ENCODE measurements at regions not wholly inside any gene's neighbourhood (a gene's known extent, or its start where the extent isn't known, plus 50 kb on each side); places are given as distances from the start of the nearest gene placed in this dataset.

- Histone ChIP-seq H3K79me2 (ENCODE audit: control insufficient read depth, insufficient read depth, low read length) (no peaks in the 10 kb centered on the region), H2BK120ac (ENCODE audit: low read depth, low read length) (no peak overlapping the region), H3K27me3 (ENCODE audit: insufficient read depth, low read length, poor library complexity) (no peaks in the 10 kb centered on the region), H3K4me3 (ENCODE audit: low read length) (no peak overlapping the region), H4K8ac (ENCODE audit: low read depth, low read length) (no peak overlapping the region), H3K79me1 (ENCODE audit: low read length) (no peaks in the 10 kb centered on the region), H2BK15ac (replicated peaks; ENCODE audit: low read depth) (no peak overlapping the region), H3K56ac (ENCODE audit: low read length) (no peak overlapping the region), H3K4ac (ENCODE audit: low read depth, low read length) (no peak overlapping the region), H3K4me1 (ENCODE audit: control insufficient read depth, low read depth, low read length) (no peaks in the 10 kb centered on the region), H3K27ac (ENCODE audit: low read depth, low read length) (no peak overlapping the region), H3K9ac (ENCODE audit: low read length) (no peak overlapping the region), H3K18ac (ENCODE audit: low read length) (no peak overlapping the region), H2AK5ac (ENCODE audit: low read length) (no peak overlapping the region), H4K5ac (ENCODE audit: low read length) (no peak overlapping the region), H3K36me3 (ENCODE audit: control insufficient read depth, insufficient read depth, low read length) (no peaks in the 10 kb centered on the region), H3K4me2 (ENCODE audit: low read length) (no peak overlapping the region), H2BK5ac (ENCODE audit: low read length) (no peak overlapping the region), H3K23ac (ENCODE audit: low read length) (no peak overlapping the region)
- WGBS (ENCODE audit: extremely low coverage, insufficient coverage, low lambda C conversion rate) = no CpG with 5 or more reads among the region's 12 CpGs
- no peak for DNase-seq
Observed at GRCh38 chr5:118565335-118565971, 422.9 kb downstream of the DTWD2 start.

DNA sequence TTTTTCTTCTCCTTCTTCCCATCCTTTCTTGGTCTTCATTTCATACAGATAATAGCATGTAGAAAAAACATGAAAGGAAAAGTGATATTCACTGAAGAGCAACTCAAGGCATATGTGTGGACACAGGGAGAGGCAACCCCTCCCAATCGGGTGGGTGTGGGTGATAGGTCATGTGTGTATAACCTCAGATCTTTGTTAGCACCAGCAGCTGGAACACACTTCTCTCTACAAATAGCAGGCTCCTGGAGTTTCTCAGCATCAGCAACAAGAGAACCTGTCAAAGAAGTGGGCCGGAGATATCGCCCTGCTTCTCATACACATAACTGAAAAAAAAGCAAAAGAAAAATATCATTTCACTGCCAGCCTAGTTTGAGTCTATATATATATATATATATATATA lies 426.4 kb downstream of the DTWD2 start:
- no peaks in the 10 kb centered on the region for H3K79me2 ChIP-seq (ENCODE audit: control insufficient read depth, insufficient read depth, low read length)
- no peak overlapping the region for H3K23ac ChIP-seq (ENCODE audit: low read length)
- H2BK15ac ChIP-seq (replicated peaks; ENCODE audit: low read depth) = no peak overlapping the region
- H4K5ac ChIP-seq (ENCODE audit: low read length) = no peak overlapping the region
- no peak overlapping the region for H2BK5ac ChIP-seq (ENCODE audit: low read length)
- H3K56ac ChIP-seq (ENCODE audit: low read length) = no peak overlapping the region
- no CpG with 5 or more reads among the region's 3 CpGs for WGBS (ENCODE audit: extremely low coverage, insufficient coverage, low lambda C conversion rate)
- H2AK5ac ChIP-seq (ENCODE audit: low read length) = no peak overlapping the region
- H3K18ac ChIP-seq (ENCODE audit: low read length) = no peak overlapping the region
- no peaks in the 10 kb centered on the region for H3K36me3 ChIP-seq (ENCODE audit: control insufficient read depth, insufficient read depth, low read length)
- no peaks in the 10 kb centered on the region for H3K4me1 ChIP-seq (ENCODE audit: control insufficient read depth, low read depth, low read length)
- H2BK120ac ChIP-seq (ENCODE audit: low read depth, low read length) = no peak overlapping the region
- H3K9ac ChIP-seq (ENCODE audit: low read length) = no peak overlapping the region
- H3K27ac ChIP-seq (ENCODE audit: low read depth, low read length) = no peak overlapping the region
- H3K4ac ChIP-seq (ENCODE audit: low read depth, low read length) = no peak overlapping the region
- H3K4me3 ChIP-seq (ENCODE audit: low read length) = no peak overlapping the region
- H3K27me3 ChIP-seq (ENCODE audit: insufficient read depth, low read length, poor library complexity) = no peaks in the 10 kb centered on the region
- DNase-seq = no peak
- no peak overlapping the region for H4K8ac ChIP-seq (ENCODE audit: low read depth, low read length)
- no peak overlapping the region for H3K4me2 ChIP-seq (ENCODE audit: low read length)
- no peaks in the 10 kb centered on the region for H3K79me1 ChIP-seq (ENCODE audit: low read length)

DNA sequence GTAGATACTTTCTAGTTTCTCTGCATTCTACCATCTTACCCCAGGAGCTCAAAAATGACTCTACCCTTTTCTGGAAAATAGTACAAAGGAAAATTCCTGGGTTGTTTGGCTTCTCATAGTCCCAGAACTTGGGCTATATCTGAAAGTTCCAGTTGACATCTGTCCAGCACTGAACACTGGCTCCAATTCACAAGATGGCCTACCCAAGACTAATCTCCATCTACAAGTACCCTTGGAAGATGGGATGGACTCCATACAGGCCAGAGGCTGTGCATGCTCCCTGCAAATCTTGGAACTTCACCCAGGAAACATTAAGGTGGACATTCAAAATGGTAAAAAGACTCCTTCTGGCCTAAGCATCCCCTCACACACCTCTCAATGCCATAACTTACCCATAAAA lies 427.1 kb downstream of the DTWD2 start:
- Histone ChIP-seq H3K9ac (ENCODE audit: low read length) (no peak overlapping the region), H3K36me3 (ENCODE audit: control insufficient read depth, insufficient read depth, low read length) (no peaks in the 10 kb centered on the region), H4K5ac (ENCODE audit: low read length) (no peak overlapping the region), H3K79me1 (ENCODE audit: low read length) (no peaks in the 10 kb centered on the region), H4K8ac (ENCODE audit: low read depth, low read length) (no peak overlapping the region), H3K79me2 (ENCODE audit: control insufficient read depth, insufficient read depth, low read length) (no peaks in the 10 kb centered on the region), H3K23ac (ENCODE audit: low read length) (no peak overlapping the region), H3K56ac (ENCODE audit: low read length) (no peak overlapping the region), H3K27ac (ENCODE audit: low read depth, low read length) (no peak overlapping the region), H2BK120ac (ENCODE audit: low read depth, low read length) (no peak overlapping the region), H3K4ac (ENCODE audit: low read depth, low read length) (no peak overlapping the region), H2BK5ac (ENCODE audit: low read length) (no peak overlapping the region), H3K4me2 (ENCODE audit: low read length) (no peak overlapping the region), H3K27me3 (ENCODE audit: insufficient read depth, low read length, poor library complexity) (no peaks in the 10 kb centered on the region), H2BK15ac (replicated peaks; ENCODE audit: low read depth) (no peak overlapping the region), H3K18ac (ENCODE audit: low read length) (no peak overlapping the region), H3K4me3 (ENCODE audit: low read length) (no peak overlapping the region), H2AK5ac (ENCODE audit: low read length) (no peak overlapping the region), H3K4me1 (ENCODE audit: control insufficient read depth, low read depth, low read length) (no peaks in the 10 kb centered on the region)
- no peak for DNase-seq

DNA sequence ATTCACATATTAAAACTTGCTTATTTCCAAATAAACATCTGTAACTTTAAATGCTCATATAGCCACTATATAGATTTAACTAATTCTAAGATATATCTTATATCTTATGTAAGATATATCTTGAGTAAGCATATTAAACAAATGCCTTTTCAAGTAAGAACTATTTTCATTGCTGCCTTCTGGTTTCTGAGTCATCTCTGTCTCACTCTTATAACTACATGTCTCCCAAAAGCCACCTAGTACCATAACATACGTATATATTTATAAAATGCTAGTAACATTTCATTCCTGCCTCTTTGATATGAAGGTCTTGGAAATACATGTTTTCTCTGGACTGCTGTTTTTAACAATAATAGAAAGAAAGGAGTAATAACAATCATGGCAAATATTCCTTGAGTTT lies 429.5 kb downstream of the DTWD2 start:
- H3K27ac ChIP-seq (ENCODE audit: low read depth, low read length) = no peak overlapping the region
- no peaks in the 10 kb centered on the region for H3K4me1 ChIP-seq (ENCODE audit: control insufficient read depth, low read depth, low read length)

DNA sequence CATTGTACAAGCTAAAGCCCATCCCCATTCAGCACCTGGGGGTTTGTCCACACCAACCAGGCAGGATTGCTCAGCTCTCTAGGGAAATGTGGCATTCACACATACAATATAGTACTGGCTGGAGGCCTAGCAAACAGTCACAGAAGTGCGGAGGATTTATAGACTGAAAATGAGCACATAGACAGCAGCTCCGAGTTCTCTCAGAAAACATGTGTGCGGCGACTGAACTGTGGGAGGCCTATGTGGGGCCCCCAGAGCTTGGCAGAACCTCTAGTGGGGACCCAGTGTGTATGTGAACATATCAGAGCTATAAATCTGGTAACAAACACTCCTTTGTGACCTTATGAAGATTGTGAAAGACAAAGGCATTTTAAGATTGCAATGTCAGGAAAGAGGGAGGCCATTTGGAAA lies 431.1 kb downstream of the DTWD2 start:
- Histone ChIP-seq H3K27ac (ENCODE audit: low read depth, low read length) (no peak overlapping the region), H3K4me2 (ENCODE audit: low read length) (no peak overlapping the region), H3K79me1 (ENCODE audit: low read length) (no peaks in the 10 kb centered on the region), H4K8ac (ENCODE audit: low read depth, low read length) (no peak overlapping the region), H4K5ac (ENCODE audit: low read length) (no peak overlapping the region), H3K4me3 (ENCODE audit: low read length) (no peak overlapping the region), H3K18ac (ENCODE audit: low read length) (no peak overlapping the region), H2BK15ac (replicated peaks; ENCODE audit: low read depth) (no peak overlapping the region), H3K23ac (ENCODE audit: low read length) (no peak overlapping the region), H3K36me3 (ENCODE audit: control insufficient read depth, insufficient read depth, low read length) (no peaks in the 10 kb centered on the region), H2BK5ac (ENCODE audit: low read length) (no peak overlapping the region), H3K4ac (ENCODE audit: low read depth, low read length) (no peak overlapping the region), H3K56ac (ENCODE audit: low read length) (no peak overlapping the region), H3K79me2 (ENCODE audit: control insufficient read depth, insufficient read depth, low read length) (no peaks in the 10 kb centered on the region), H2BK120ac (ENCODE audit: low read depth, low read length) (no peak overlapping the region), H3K4me1 (ENCODE audit: control insufficient read depth, low read depth, low read length) (no peaks in the 10 kb centered on the region), H2AK5ac (ENCODE audit: low read length) (no peak overlapping the region), H3K9ac (ENCODE audit: low read length) (no peak overlapping the region), H3K27me3 (ENCODE audit: insufficient read depth, low read length, poor library complexity) (no peaks in the 10 kb centered on the region)
- DNase-seq = peak; percentile 8
- WGBS (ENCODE audit: extremely low coverage, insufficient coverage, low lambda C conversion rate) = no CpG with 5 or more reads among the region's 4 CpGs

More for the DNA sequence above, 429.5 kb downstream of the DTWD2 start:
- no peaks in the 10 kb centered on the region for H3K79me2 ChIP-seq (ENCODE audit: control insufficient read depth, insufficient read depth, low read length)
- H4K8ac ChIP-seq (ENCODE audit: low read depth, low read length) = no peak overlapping the region
- WGBS (ENCODE audit: extremely low coverage, insufficient coverage, low lambda C conversion rate) = no CpG with 5 or more reads among the region's 1 CpG
- H2BK120ac ChIP-seq (ENCODE audit: low read depth, low read length) = no peak overlapping the region
- no peak for DNase-seq
- H3K4me2 ChIP-seq (ENCODE audit: low read length) = no peak overlapping the region
- no peaks in the 10 kb centered on the region for H3K79me1 ChIP-seq (ENCODE audit: low read length)
- no peaks in the 10 kb centered on the region for H3K27me3 ChIP-seq (ENCODE audit: insufficient read depth, low read length, poor library complexity)
- H2AK5ac ChIP-seq (ENCODE audit: low read length) = no peak overlapping the region
- H3K56ac ChIP-seq (ENCODE audit: low read length) = no peak overlapping the region
- no peak overlapping the region for H2BK5ac ChIP-seq (ENCODE audit: low read length)
- no peak overlapping the region for H3K4ac ChIP-seq (ENCODE audit: low read depth, low read length)
- H3K23ac ChIP-seq (ENCODE audit: low read length) = no peak overlapping the region
- H3K36me3 ChIP-seq (ENCODE audit: control insufficient read depth, insufficient read depth, low read length) = no peaks in the 10 kb centered on the region
- H2BK15ac ChIP-seq (replicated peaks; ENCODE audit: low read depth) = no peak overlapping the region
- H3K4me3 ChIP-seq (ENCODE audit: low read length) = no peak overlapping the region
- H3K9ac ChIP-seq (ENCODE audit: low read length) = no peak overlapping the region
- H3K18ac ChIP-seq (ENCODE audit: low read length) = no peak overlapping the region
- no peak overlapping the region for H4K5ac ChIP-seq (ENCODE audit: low read length)

- H2BK5ac ChIP-seq (ENCODE audit: low read length) = no peak overlapping the region
- H3K79me2 ChIP-seq (ENCODE audit: control insufficient read depth, insufficient read depth, low read length) = no peaks in the 10 kb centered on the region
- no peak for DNase-seq
- H4K8ac ChIP-seq (ENCODE audit: low read depth, low read length) = no peak overlapping the region
- no peaks in the 10 kb centered on the region for H3K4me1 ChIP-seq (ENCODE audit: control insufficient read depth, low read depth, low read length)
- H3K79me1 ChIP-seq (ENCODE audit: low read length) = no peaks in the 10 kb centered on the region
- H3K9ac ChIP-seq (ENCODE audit: low read length) = no peak overlapping the region
- H3K4ac ChIP-seq (ENCODE audit: low read depth, low read length) = no peak overlapping the region
- H3K18ac ChIP-seq (ENCODE audit: low read length) = no peak overlapping the region
- H3K23ac ChIP-seq (ENCODE audit: low read length) = no peak overlapping the region
- H2BK120ac ChIP-seq (ENCODE audit: low read depth, low read length) = no peak overlapping the region
- no peak overlapping the region for H3K56ac ChIP-seq (ENCODE audit: low read length)
- H3K36me3 ChIP-seq (ENCODE audit: control insufficient read depth, insufficient read depth, low read length) = no peaks in the 10 kb centered on the region
- H2AK5ac ChIP-seq (ENCODE audit: low read length) = no peak overlapping the region
- H3K27me3 ChIP-seq (ENCODE audit: insufficient read depth, low read length, poor library complexity) = no peaks in the 10 kb centered on the region
- no CpG with 5 or more reads among the region's 5 CpGs for WGBS (ENCODE audit: extremely low coverage, insufficient coverage, low lambda C conversion rate)
- H2BK15ac ChIP-seq (replicated peaks; ENCODE audit: low read depth) = no peak overlapping the region
- H3K27ac ChIP-seq (ENCODE audit: low read depth, low read length) = no peak overlapping the region
- H3K4me3 ChIP-seq (ENCODE audit: low read length) = no peak overlapping the region
- H3K4me2 ChIP-seq (ENCODE audit: low read length) = no peak overlapping the region
- H4K5ac ChIP-seq (ENCODE audit: low read length) = no peak overlapping the region
Observed at GRCh38 chr5:118556792-118557191, 431.6 kb downstream of the DTWD2 start.
